Central memory CD8-positive, alpha-beta T cell (primary cell): ENCODE measurements at regions not wholly inside any gene's neighbourhood (a gene's known extent, or its start where the extent isn't known, plus 50 kb on each side); places are given as distances from the start of the nearest gene placed in this dataset.

Experiments used
- ATAC-seq: fragments of 150-1000 bp; cut with Tn5 transposase; replicated peaks from 2 replicates; pipeline ENCODE4 v1.10.0; 2022; ENCODE audit warnings: mild to moderate bottlenecking, moderate FRiP score, moderate number of reproducible peaks; ENCODE audit not compliant: poor library complexity, severe bottlenecking; ENCODE audit errors: extremely low read depth
- DNase-seq, 2 donors: peaks; one replicate each; pipeline ENCODE4 v3.0.0; 2021; ENCODE audit warnings: low spot score in 2 of 2
- H3K27ac Mint-ChIP-seq: one replicate; pipeline ENCODE4 v1.8.0; 2022; ENCODE audit warnings: low read depth, mild to moderate bottlenecking, moderate library complexity, mixed read lengths
- H3K27me3 Mint-ChIP-seq: one replicate; pipeline ENCODE4 v1.8.0; 2022; ENCODE audit warnings: mixed read lengths
- H3K36me3 Mint-ChIP-seq: one replicate; pipeline ENCODE4 v1.8.0; 2022; ENCODE audit warnings: mild to moderate bottlenecking, moderate library complexity, mixed read lengths; ENCODE audit not compliant: insufficient read depth
- H3K4me1 Mint-ChIP-seq: one replicate; pipeline ENCODE4 v1.8.0; 2022; ENCODE audit warnings: mixed read lengths
- H3K4me3 Mint-ChIP-seq: one replicate; pipeline ENCODE4 v1.8.0; 2022; ENCODE audit warnings: mild to moderate bottlenecking, moderate library complexity, mixed read lengths
- H3K9me3 Mint-ChIP-seq: one replicate; pipeline ENCODE4 v1.8.0; 2022; ENCODE audit warnings: mixed read lengths

DNA sequence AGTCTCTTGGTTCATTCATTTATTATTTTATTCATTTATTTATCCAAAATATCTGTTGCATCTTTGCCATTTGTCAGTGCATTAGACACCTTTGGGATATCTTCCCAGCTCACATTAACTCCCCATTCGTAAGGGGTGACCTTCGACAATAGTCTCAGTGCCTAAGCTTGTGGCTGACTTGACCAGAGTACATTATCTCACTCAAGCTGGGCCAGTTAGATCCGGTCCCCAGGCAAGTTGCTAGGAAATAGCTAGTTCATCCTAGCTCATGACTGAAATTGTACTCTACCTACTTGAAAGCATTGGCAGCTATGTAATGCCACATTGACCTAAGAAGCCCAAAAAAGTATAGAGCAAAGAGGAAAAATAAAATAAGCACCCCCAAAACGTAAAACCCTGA is 165.3 kb downstream of the FBXO8 start:
- no peaks in the 10 kb centered on the region for H3K36me3 Mint-ChIP-seq
- ATAC-seq: no peak

DNA sequence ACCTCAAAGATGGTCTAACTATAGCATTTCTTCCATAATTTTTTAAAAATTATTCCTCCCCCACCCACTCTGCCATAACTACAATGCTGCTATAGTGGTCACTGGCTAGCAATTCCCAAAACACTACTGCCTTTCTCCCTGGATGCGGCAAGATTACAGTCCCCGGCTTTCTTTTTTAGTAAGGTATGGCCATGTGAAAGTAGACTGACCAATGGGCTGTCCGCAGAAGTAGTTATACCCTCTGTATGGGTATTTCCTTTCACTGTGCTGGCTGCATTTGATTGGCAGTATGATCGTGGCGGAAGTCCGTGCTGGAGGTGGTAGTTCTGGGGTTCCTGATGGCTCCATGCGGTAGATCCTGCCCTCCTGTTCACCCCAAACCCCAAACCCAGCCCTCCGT is 166.0 kb downstream of the FBXO8 start:
- Mint-ChIP-seq H3K9me3 (no peaks in the 10 kb centered on the region), H3K27me3 (peaks cover 57% of the 10 kb centered on the region), H3K4me1 (peaks cover 5% of the 10 kb centered on the region), H3K36me3 (no peaks in the 10 kb centered on the region), H3K4me3 (no peak overlapping the region), H3K27ac (no peak overlapping the region)
- no peak for ATAC-seq
- no peak for DNase-seq

More for the DNA sequence above, 165.3 kb downstream of the FBXO8 start:
- Mint-ChIP-seq H3K9me3 (no peaks in the 10 kb centered on the region), H3K27me3 (peaks cover 61% of the 10 kb centered on the region), H3K4me1 (peaks cover 5% of the 10 kb centered on the region), H3K4me3 (no peak overlapping the region), H3K27ac (no peak overlapping the region)
- DNase-seq: no peak

DNA sequence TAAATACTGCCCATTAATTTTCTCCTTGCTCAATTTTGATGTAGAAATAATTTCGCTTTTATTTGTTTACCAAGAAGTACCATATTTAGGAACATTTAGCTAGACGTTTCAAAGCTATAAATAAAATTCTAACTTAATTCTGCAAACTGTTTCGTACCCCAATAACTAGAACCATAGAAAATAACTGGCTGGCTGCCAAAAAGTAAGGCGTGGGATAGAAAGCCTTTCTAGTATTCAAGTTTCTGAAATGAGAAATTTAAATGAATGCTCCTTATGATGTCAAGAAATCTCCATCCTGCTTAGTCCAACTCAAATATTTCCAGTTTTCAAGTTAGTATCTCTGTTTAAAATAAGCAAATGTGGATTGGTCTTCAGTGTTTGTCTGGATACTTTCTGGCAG is 167.4 kb downstream of the FBXO8 start:
- Mint-ChIP-seq H3K4me3 (no peak overlapping the region), H3K4me1 (peaks cover 5% of the 10 kb centered on the region), H3K27me3 (peaks cover 51% of the 10 kb centered on the region), H3K27ac (no peak overlapping the region), H3K9me3 (no peaks in the 10 kb centered on the region), H3K36me3 (no peaks in the 10 kb centered on the region)
- ATAC-seq: no peak
- DNase-seq: no peak

DNA sequence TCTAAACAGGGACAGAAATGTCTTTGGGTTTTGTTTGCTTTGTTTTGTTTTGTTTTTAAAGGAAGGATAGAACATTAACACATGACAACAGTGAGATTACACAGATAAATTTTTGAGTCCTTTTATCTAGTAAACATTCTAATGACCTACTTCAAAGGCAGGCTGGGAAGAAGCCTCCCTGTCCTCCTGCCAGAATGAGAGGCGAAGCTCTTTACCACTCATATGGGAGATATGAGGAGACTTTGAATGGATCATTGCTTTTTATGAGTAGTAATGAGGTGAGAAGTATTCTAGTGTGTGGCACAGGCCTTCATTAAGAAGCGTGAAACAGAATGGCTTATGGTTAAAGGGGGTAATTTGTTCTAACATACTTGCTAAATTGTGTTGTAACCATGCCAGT is 172.0 kb downstream of the FBXO8 start:
- H3K4me3 Mint-ChIP-seq: no peak overlapping the region
- ATAC-seq (no peak), DNase-seq (no peak)
- H3K4me1 Mint-ChIP-seq: no peaks in the 10 kb centered on the region
- H3K27ac Mint-ChIP-seq: no peak overlapping the region
- H3K9me3 Mint-ChIP-seq: no peaks in the 10 kb centered on the region
- H3K36me3 Mint-ChIP-seq: no peaks in the 10 kb centered on the region
- H3K27me3 Mint-ChIP-seq: peaks cover 50% of the 10 kb centered on the region

DNA sequence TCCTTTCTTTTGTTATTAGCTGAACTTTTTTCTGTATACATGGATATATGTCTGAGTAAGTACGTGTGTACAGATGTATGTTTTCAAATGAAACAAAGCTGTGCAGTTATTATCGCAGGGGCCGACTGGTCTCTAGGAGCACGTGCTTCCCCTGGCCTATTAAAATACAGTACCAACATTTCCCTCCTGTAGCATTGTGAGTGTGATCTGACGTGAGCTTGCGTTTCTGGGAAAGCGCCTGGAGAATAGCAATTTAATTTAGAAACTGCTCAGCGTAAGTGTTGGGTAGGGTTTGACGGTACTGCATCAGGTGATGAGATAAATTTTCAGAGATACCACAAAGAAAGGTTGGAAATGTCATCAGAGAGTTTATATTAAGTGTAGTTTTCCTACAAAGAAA is 173.3 kb downstream of the FBXO8 start:
- H3K27ac Mint-ChIP-seq: no peak overlapping the region
- H3K36me3 Mint-ChIP-seq: no peaks in the 10 kb centered on the region
- peaks cover 57% of the 10 kb centered on the region for H3K27me3 Mint-ChIP-seq
- H3K4me3 Mint-ChIP-seq: no peak overlapping the region
- no peaks in the 10 kb centered on the region for H3K4me1 Mint-ChIP-seq
- ATAC-seq (no peak), DNase-seq (no peak)
- no peaks in the 10 kb centered on the region for H3K9me3 Mint-ChIP-seq

DNA sequence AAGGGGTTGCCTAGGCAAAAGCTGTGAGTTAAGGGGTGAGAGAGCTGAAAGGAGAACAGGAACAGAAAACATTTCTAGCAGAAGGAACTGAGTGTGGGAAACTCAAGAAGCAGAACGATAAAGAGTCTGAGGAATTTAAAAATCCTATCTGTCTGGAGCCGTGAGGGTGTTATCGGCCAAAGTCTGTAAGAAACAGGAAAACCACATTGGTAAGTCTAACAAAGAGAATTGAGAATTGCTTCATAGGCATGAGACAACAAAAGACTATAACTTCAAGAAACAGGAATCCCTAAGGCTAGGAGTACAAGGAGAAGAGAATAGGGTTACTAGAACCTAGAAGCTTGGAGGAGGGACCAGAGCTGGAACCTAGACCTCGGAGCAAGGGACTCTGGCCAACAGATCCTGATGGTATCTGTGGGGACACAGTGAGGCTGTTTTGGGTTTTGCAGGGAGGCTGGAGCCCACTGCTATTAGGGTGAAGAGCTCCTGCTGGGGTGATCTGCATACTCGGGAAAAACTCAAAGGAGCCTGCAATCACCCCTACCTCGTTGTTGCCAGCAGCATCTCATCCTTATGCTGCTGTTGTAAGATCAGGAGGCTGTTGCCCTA is 175.6 kb downstream of the FBXO8 start:
- Mint-ChIP-seq H3K27me3 (peaks cover 40% of the 10 kb centered on the region), H3K4me1 (no peaks in the 10 kb centered on the region), H3K9me3 (no peaks in the 10 kb centered on the region), H3K36me3 (no peaks in the 10 kb centered on the region), H3K27ac (no peak overlapping the region), H3K4me3 (no peak overlapping the region)
- no peak for ATAC-seq
- DNase-seq: no peak

DNA sequence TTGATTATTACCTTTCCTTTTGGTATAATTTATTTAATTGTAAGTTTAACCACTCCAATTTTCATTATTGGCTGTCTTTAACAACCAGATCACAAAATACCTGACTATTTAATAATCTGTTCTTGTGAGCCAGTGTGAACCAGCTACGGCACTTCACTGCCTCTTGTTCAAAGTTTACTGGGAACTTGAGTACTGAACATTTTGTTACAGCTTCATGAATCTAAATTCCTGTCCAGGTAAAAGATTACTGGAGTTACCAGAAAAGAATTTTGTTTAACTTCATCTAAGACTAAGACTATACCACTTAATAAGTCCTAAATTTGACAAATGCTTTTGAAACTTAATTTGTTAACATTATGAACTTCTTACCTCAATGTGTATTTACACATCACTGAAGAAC is 178.3 kb downstream of the FBXO8 start:
- ATAC-seq: no peak
- Mint-ChIP-seq H3K27ac (no peak overlapping the region), H3K27me3 (peaks cover 37% of the 10 kb centered on the region), H3K4me1 (no peaks in the 10 kb centered on the region), H3K4me3 (no peak overlapping the region), H3K9me3 (no peaks in the 10 kb centered on the region), H3K36me3 (no peaks in the 10 kb centered on the region)
- DNase-seq: no peak

DNA sequence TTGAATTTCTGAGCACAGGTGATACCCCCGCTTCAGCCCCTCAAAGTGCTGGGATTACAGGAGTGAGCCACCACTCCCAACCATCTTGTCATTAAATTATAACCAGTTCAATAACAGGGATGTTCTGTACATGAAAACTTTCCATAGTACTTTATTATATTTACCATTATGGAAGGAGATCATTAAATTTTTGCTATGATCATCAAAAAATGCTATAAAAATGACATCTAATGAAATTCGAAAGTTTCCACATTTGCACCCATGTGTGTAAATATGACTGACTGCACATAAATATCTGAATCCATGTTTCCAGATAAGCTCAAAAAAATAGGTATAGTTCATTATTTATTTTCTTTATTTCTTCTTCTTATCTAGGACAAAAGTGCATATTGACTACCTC is 182.6 kb downstream of the FBXO8 start:
- Mint-ChIP-seq H3K4me1 (no peaks in the 10 kb centered on the region), H3K36me3 (no peaks in the 10 kb centered on the region), H3K4me3 (no peak overlapping the region), H3K27me3 (peaks cover 2% of the 10 kb centered on the region), H3K27ac (no peak overlapping the region), H3K9me3 (no peaks in the 10 kb centered on the region)
- ATAC-seq: no peak
- no peak for DNase-seq

DNA sequence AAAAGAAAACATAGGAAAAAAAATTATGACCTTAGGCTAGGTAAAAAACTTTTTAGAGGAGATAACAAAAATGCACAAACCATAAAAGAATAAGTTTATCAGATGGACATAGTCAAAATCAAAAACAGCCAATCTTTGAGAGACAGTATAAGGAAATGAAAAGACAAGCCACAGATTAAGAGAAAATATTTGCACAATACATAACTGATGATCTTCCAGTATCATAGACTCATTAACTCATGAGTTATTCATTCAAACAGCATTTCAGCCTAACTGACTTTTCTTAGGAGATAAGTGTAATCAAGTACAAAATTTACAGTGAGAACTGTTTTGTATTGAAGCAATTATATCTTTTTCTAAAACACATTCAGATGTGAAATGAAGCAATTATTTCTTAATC is 183.8 kb downstream of the FBXO8 start:
- H3K36me3 Mint-ChIP-seq: no peaks in the 10 kb centered on the region
- H3K4me3 Mint-ChIP-seq: no peak overlapping the region
- H3K27me3 Mint-ChIP-seq: no peaks in the 10 kb centered on the region
- DNase-seq (no peak), ATAC-seq (no peak)
- H3K27ac Mint-ChIP-seq: no peak overlapping the region
- H3K4me1 Mint-ChIP-seq: no peaks in the 10 kb centered on the region
- H3K9me3 Mint-ChIP-seq: no peaks in the 10 kb centered on the region

DNA sequence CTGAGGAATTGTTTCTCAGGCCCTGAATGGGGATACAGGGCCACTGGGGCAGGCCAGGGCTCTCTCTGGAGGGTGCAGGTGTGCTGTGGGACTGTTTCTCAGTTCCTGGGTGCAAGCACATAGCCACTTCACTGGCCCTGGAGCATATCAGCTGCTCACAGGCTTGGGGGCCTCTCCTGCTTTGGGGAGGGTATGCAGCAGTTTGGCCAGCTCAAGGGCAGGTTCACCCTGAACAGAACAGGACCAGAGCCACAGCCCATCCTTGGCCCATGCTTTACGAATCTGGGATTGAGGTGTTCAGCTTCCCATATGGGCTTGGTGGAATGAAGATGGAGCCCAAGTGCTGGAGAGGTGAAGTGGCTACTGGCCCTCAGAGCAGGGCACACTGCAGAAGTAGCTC is 186.5 kb downstream of the FBXO8 start:
- Mint-ChIP-seq H3K27me3 (peaks cover 7% of the 10 kb centered on the region), H3K27ac (no peak overlapping the region), H3K4me3 (no peak overlapping the region), H3K9me3 (peaks cover 5% of the 10 kb centered on the region), H3K36me3 (no peaks in the 10 kb centered on the region), H3K4me1 (no peaks in the 10 kb centered on the region)
- no peak for DNase-seq
- no peak for ATAC-seq

DNA sequence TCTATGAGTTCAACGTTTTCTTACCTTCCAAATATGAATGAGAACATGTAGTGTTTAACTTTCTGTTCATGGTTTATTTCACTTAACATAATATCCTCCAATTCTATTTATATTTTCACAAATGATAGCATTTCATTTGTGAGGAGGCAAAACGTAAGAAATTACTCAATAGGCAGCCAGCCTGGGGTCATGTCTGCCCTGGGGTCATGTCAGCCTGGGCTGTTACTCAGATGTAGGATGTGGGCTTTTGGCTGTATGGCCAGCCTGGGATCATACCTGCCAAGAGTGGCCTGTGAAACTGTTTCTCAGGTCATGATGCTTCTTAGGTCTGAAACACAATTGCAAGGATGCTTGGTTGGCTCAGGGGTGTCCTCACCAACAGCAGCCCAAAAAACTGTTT is 187.0 kb downstream of the FBXO8 start:
- Mint-ChIP-seq H3K4me1 (no peaks in the 10 kb centered on the region), H3K27ac (no peak overlapping the region), H3K9me3 (peaks cover 8% of the 10 kb centered on the region), H3K36me3 (no peaks in the 10 kb centered on the region), H3K4me3 (no peak overlapping the region), H3K27me3 (peaks cover 10% of the 10 kb centered on the region)
- ATAC-seq: no peak
- DNase-seq: no peak

DNA sequence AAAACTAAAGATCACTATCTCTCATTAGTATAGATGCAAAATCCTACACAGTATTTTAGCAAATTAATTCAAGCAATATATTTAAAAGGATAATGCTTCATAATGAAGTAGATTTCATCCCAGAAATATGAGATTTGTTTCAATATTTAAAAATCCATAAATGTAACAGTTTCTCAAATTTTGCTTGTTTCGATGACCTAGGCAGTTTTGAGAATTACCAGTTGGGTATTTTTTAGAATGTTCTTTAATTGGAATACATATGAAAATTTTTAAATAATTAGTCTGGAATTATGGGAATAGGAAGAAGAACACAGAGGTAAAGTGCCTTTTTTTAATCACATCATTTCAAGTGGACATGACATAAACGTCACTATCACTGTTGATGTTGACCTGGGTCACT is 192.3 kb downstream of the FBXO8 start:
- Mint-ChIP-seq H3K4me3 (no peak overlapping the region), H3K9me3 (peaks cover 8% of the 10 kb centered on the region), H3K27me3 (peaks cover 10% of the 10 kb centered on the region), H3K27ac (no peak overlapping the region), H3K36me3 (no peaks in the 10 kb centered on the region), H3K4me1 (no peaks in the 10 kb centered on the region)
- no peak for DNase-seq
- ATAC-seq: no peak

DNA sequence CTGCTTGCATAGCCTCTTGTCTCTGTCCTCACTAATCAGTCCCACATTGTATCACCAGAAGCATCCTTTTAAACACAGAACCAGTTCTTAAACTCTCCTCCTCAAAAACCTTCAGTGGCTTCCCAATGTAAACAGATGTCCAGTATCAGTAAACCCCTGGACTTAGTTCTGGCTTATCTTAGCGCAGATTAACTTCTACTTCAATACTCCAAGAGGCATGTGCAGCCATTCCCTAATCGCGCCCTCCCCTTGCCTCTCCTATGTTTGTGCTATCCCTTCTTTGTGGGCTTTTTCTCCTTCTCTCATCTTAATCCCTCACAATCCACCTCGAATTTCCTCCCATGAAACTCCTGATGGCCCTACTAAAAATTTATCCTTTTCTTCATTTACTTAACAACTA is 193.8 kb downstream of the FBXO8 start:
- H3K27me3 Mint-ChIP-seq: peaks cover 10% of the 10 kb centered on the region
- no peaks in the 10 kb centered on the region for H3K4me1 Mint-ChIP-seq
- H3K4me3 Mint-ChIP-seq: no peak overlapping the region
- H3K27ac Mint-ChIP-seq: no peak overlapping the region
- H3K9me3 Mint-ChIP-seq: peaks cover 8% of the 10 kb centered on the region
- ATAC-seq (no peak), DNase-seq (no peak)
- H3K36me3 Mint-ChIP-seq: no peaks in the 10 kb centered on the region

DNA sequence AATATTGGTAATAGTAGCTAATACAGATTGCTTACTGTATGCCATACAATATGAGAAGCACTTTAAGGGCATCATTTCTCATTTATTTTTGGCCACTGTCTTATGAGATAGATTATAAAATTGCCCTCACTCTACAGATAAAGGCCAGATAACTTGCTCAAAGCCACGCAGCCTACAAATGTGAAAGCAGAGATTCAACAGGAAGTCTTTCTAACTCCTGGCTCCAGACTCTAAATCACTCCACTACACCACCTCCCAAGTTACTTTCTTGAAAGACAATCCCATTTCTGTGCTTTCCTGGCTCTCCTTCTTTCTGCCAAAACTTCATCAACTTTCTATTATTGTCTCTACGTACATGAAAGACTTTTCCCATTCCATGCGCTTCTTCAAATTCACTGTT is 194.7 kb downstream of the FBXO8 start:
- H3K9me3 Mint-ChIP-seq: peaks cover 8% of the 10 kb centered on the region

More for the DNA sequence above, 194.7 kb downstream of the FBXO8 start:
- Mint-ChIP-seq H3K27me3 (peaks cover 10% of the 10 kb centered on the region), H3K27ac (no peak overlapping the region), H3K4me1 (no peaks in the 10 kb centered on the region), H3K4me3 (no peak overlapping the region), H3K36me3 (no peaks in the 10 kb centered on the region)
- no peak for ATAC-seq
- DNase-seq: no peak
